ENCODE measurements at regions not wholly inside any gene's neighbourhood (a gene's known extent, or its start where the extent isn't known, plus 50 kb on each side); places are given as distances from the start of the nearest gene placed in this dataset.

DNA sequence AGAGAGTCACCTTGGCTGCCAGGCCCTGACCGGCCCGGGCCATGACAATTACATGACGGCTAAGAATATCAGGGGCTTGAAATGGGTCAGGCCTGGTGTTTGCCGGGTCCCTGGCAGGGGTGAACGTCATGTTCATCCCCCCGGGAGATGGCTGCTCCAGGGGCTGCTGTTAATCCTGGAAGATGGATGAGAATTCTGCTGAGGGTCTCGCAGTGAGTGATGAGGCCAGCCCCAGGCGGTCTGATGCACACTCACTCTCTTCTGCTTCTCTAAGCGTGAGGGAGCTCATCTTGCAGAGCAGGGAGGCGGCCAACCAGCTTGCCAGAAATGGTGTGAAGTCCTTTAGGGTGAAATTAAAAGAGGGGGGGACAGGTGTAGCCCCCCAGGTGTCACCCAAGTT lies 101.3 kb upstream of the ANO1 start:
- DNase-seq: no peak

- DNase-seq: no peak
Measured at GRCh38 chr11:69977951-69978350, 100.2 kb upstream of the ANO1 start.

DNA sequence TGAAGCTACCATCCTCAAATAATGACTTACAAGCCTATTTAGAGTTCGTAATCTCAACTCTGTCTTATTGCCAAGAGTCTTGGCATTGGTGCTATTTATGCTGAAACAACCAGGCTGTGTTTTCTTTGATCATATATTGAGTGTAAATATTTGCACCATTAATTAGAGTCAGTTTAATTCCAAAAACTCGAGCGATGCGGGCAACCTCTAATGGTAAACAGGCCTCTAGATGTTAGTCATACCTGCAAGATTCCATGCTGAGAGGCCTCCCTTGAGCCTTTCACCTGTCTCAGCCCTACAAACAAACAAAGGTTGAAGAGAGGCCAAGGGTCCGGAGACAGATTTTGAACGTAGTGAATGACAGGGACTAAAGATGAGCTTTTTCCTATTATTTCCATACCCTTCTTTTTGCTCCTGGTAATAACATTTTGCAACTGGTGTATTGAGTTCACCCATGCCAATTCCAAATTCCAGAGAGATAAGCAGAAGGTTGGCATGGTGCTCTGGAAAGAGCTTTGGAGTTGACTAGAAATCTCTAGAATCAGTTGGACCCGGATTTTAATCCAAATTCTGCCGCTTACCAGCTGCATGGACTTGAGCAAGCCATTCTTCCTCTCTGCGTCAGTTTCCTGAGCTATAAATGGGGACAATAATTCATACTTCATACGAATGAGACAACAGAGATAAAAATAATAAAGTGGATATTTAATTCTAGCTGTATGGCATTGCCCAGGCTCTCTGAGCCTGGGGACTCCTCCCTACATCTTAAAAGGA lies 99.1 kb upstream of the ANO1 start:
- DNase-seq: no peak

DNA sequence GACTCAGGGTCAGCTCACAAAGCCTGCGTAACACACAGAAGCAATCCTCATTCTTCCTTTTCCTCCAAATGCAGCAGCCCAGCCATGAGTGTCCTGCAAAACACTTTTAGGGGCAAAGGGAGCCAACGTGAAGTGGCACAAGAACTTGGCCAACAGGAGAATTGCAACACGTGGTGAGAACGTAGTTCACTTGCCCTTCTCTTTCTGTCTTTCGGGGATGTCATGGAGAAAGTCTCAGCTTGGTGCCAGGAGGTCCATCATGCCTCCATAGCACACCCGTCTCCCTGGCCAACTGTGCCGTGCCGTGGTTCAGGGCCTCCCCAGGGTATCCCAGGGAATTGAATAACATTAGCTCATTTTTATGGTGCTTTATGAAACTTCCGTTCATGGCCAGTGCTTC lies 98.5 kb upstream of the ANO1 start:
- DNase-seq: no peak

- peak; percentile 4 for DNase-seq
Measured at GRCh38 chr11:69981119-69981784, 96.9 kb upstream of the ANO1 start.

DNA sequence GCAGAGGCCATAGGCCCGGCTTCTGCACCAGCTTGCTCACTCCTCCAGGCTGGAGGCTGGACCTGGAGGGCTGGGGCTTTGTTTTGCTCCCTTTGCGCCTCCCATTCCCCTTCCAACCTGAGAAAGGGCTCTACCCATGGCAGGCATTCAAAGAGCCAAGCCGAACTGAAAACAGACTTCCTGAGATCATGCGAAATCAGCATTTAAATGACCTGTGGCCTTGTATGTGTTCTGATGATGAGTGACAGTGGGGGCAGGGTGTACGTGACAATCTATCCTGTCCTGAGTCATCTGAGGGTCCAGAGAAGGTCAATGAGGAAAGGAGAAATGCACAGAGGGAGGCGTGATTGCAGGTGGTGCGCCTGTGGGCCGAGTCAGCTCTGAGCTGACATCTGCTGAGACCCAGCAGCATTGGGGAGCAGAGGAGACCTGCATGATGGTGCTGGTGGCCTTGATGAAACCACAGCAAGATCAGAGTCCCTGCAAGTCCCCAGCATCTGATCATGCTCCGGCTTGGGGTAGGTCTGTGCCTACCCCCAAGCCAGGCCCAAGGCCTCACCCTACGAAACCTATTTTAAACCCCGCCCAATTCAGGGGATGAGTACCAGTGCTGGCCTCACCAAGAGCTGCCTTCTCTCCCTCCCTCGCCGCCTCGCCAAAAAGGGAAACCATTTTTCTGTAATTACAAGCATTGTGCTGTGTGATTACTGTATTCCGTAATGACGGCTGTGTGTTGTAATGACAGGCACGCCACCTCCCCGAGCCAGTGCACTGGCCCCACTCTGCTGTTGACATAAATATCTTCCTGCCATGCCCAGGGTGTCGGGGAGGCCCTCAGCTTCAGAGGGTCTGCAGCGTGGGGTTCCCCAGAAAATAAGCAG lies 95.2 kb upstream of the ANO1 start:
- no peak for DNase-seq

DNA sequence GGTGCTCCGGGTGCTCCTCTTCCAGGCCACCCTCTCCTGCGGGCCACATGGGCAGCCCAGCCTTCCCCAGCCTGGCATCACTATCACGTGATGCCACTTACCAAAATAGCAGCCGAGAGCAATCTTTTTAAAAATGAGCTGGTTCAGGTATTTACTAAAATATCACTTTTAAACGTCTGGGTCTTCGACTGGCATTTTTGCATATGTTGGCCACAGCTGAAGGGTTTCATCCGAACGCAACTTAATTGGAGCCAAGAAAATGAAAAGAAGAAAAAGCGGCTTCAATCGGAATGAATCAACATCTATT lies 94.6 kb upstream of the ANO1 start:
- no peak for DNase-seq

DNA sequence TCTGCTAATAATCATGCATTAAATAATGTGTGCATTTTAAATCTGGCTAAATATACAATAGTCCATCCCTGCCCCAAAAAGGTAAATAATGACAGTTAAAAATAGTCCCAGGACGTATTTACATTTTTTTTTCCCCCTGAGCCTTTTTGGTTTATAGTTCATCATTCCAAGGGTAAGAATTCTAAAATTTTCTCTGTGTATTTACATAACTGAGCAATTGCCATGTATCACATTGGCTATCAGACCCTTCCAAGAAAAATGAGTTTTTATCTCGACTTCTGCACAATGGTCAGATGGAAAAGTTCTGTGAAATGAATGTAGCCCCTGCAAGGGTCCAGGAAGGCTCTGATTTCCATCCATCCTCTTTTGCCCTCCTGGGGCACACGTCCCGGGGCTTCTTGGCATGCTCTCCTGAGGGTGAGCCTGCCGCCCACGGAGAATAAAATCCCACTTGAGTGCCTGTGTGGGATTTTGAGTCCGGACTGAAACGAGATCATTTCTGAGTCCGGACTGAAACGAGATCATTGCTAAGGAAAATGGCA lies 94.1 kb upstream of the ANO1 start:
- no peak for DNase-seq

DNA sequence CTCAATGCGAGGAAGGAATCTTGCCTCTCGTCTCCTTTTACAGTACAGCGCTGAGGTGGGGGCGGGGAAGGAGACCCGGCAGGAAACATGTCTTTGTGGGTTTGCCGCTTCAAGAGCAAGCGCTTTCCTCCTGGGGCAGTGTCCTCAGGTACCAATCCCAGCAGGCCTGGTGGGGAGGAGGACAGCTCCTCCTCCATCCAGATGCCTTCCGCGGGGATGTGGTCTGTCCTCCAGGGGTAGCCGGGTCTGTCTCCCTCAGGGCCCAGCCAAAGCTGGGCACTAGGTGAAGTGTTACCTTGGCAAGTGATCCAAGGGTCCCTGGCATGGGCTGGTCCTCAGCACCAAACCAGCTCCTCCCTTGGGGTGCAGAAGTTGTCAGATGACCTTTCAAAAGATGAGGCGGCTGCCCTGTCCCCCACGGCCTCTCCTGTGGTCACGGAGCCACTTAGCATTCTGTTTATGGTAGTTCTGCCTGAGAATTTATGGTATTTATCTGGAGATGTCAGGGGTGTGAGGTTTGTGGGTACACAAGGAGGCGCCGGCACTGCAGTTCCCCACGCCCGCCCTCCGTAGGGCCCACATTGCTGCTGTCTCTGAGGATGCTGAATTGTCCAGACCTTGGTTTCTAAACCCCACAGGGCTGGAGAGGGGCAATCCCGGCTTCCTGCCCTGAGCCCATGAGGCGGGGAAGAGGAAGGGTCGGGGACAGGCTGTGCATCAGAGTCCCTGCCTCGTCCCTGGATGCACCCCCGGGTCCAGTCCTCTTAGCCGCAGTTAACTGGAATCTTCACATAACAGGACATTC lies 93.5 kb upstream of the ANO1 start:
- no peak for DNase-seq

DNA sequence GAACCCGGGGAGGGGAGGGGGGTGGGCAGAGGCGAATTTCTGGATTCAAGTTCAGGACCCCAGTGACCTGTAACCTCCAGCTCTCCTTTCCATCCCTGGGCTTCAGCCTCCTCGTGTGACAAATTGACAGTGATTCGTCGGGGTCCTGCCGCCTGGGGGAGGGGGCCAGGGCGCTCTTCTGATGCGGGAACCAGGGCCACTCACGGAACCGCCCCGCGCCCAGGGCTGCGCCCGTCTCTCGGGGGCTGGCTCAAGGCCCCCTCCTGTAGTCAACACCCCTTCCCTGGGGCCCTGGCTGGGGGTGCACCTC lies 92.8 kb upstream of the ANO1 start:
- DNase-seq: no peak

DNA sequence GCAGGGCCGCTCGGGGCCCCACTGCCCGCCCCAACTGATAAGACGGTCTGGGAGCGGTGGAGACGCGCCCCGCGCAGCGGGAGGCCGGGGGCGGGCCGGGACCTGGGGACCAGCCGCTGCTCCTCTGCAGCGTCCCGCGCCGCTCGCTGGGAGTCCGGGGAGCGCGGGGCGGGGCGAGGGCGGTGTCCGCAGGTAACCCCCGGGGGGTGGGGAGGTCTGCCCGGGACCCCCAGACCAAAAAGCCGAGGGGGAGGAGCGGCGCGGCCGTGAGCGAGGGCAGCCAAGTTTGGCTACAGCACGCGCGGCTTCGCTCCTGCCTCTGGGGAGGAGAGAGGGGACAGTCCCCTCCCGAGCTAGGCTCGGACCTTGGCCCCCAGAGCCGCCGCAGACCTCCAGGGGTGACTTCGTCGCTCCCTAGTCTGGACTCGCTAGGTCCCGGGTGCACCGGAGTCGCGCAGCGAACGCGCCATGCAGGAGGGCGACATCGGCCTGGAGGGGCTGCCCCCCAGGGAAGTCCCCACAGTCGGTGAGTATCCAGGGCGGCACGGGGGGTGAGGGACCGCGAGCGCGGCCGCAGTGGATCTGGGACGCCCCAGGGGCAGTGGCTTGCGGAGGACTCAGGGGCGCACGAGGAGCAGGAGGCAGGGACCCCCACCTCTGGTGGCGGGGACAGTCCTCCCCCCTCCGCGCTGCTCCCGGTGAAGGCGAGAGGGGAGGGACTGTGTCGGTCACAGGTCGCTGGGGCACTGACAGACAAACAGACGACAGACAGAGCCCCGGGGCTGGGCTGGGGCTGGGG lies 92.3 kb upstream of the ANO1 start:
- no peak for DNase-seq

DNA sequence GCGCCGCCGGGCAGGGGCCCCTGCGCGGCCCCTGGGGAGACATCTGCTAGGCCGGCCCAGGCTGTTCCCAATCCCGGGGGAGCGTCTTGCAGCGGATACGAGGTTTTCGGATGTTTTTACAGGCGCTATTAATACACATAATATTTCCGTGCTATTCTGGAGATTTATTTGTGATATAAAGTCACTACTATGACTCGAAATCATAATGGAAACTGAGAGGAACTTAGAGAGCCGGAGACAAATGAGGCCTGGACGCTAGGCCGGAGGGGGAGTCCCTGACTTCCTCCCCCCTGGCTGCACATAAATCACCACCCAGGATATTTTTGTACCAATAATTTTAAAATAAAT lies 91.7 kb upstream of the ANO1 start:
- no peak for DNase-seq

- DNase-seq: no peak
Measured at GRCh38 chr11:69986830-69987229, 91.3 kb upstream of the ANO1 start.

GRCh38 chr11:69992026-69992425 lies 86.1 kb upstream of the ANO1 start:
- DNase-seq: no peak

GRCh38 chr11:69992943-69993694 lies 85.0 kb upstream of the ANO1 start:
- no peak for DNase-seq

- no peak for DNase-seq
Measured at GRCh38 chr11:69994810-69995209, 83.3 kb upstream of the ANO1 start.

GRCh38 chr11:69995697-69996096 lies 82.4 kb upstream of the ANO1 start:
- no peak for DNase-seq

DNA sequence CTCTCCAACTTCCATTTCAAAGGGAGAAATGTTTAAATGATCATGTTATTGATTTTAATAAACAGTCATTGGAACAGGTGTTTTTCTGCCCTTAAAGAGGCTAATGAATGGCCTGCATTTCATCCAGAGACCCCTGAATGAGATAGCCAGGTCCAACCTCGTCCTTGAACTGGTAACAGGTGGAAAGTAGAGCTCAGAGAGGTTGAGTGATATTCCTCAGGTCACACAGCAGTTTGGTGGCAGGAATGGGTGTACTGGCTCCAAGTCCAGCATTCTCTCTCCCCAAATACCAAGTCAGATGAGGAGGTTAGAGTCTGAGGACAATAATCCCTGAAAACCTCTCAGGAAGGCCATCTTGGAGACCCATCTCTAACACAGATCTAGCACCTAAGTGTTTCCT lies 81.7 kb upstream of the ANO1 start:
- DNase-seq: no peak

GRCh38 chr11:69997352-69997751 lies 80.8 kb upstream of the ANO1 start:
- DNase-seq: no peak

DNA sequence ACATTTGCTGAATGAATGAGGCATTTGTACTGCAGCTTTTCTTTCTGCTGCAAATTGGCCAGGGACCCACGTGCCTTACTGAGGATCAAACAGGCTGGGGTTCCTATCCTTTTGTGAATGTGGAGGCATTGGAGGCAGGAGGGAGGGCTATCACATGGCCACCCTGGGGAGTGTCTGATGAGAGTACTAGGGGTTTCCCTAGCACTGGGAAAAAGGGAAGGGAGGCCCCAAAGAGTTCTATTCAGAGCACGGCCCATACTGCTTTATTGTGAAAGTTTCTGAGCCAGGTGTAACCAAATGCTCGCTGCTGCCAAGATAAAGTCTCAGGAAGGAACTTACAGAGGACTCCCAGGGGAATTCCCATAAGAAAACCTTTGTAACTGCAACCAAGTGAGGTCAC lies 78.4 kb upstream of the ANO1 start:
- no peak for DNase-seq

- no peak for DNase-seq
Measured at GRCh38 chr11:70000228-70000627, 77.9 kb upstream of the ANO1 start.

GRCh38 chr11:70001246-70001645 lies 76.9 kb upstream of the ANO1 start:
- DNase-seq: no peak
